ENCODE measurements at regions not wholly inside any gene's neighbourhood (a gene's known extent, or its start where the extent isn't known, plus 50 kb on each side); places are given as distances from the start of the nearest gene placed in this dataset.

- DNase-seq = no peak
These were observed 710.7 kb downstream of the ADGRL2 start for GRCh38 chr1:82511441-82511840.

GRCh38 chr1:82510431-82510830, 709.7 kb downstream of the ADGRL2 start:
- no peak for DNase-seq

- DNase-seq = no peak
These were observed 706.3 kb downstream of the ADGRL2 start for GRCh38 chr1:82507011-82507410.

- DNase-seq = no peak
These were observed 703.1 kb downstream of the ADGRL2 start for GRCh38 chr1:82503822-82504221.

GRCh38 chr1:82499022-82499421, 698.3 kb downstream of the ADGRL2 start:
- no peak for DNase-seq

GRCh38 chr1:82494117-82494516, 693.4 kb downstream of the ADGRL2 start:
- DNase-seq = no peak

GRCh38 chr1:82492159-82492558, 691.4 kb downstream of the ADGRL2 start:
- no peak for DNase-seq

- no peak for DNase-seq
These were observed 690.7 kb downstream of the ADGRL2 start for GRCh38 chr1:82491301-82492048.

GRCh38 chr1:82487778-82488177, 687.0 kb downstream of the ADGRL2 start:
- DNase-seq = no peak

GRCh38 chr1:82486969-82487368, 686.2 kb downstream of the ADGRL2 start:
- no peak for DNase-seq

GRCh38 chr1:82486468-82486867, 685.7 kb downstream of the ADGRL2 start:
- no peak for DNase-seq

- DNase-seq = no peak
These were observed 685.0 kb downstream of the ADGRL2 start for GRCh38 chr1:82485591-82486369.

- DNase-seq = no peak
These were observed 682.4 kb downstream of the ADGRL2 start for GRCh38 chr1:82483146-82483545.

GRCh38 chr1:82478916-82479315, 678.2 kb downstream of the ADGRL2 start:
- no peak for DNase-seq

GRCh38 chr1:82472489-82473131, 671.9 kb downstream of the ADGRL2 start:
- DNase-seq = no peak

- no peak for DNase-seq
These were observed 666.2 kb downstream of the ADGRL2 start for GRCh38 chr1:82466891-82467290.

- DNase-seq = no peak
These were observed 665.7 kb downstream of the ADGRL2 start for GRCh38 chr1:82466416-82466815.

- DNase-seq = no peak
These were observed 664.3 kb downstream of the ADGRL2 start for GRCh38 chr1:82465024-82465423.

GRCh38 chr1:82464362-82465001, 663.7 kb downstream of the ADGRL2 start:
- DNase-seq = no peak

- no peak for DNase-seq
These were observed 663.2 kb downstream of the ADGRL2 start for GRCh38 chr1:82463951-82464350.

GRCh38 chr1:82462366-82462765, 661.6 kb downstream of the ADGRL2 start:
- DNase-seq = no peak

GRCh38 chr1:82455342-82455741, 654.6 kb downstream of the ADGRL2 start:
- no peak for DNase-seq

GRCh38 chr1:82454431-82454830, 653.7 kb downstream of the ADGRL2 start:
- no peak for DNase-seq

Measured in hematopoietic multipotent progenitor cell treated with erythropoietin and hydrocortisone succinate and interleukin-3 and kit ligand, for 8 days (in vitro differentiated cells).